GM19351 (cell line): ENCODE measurements at regions not wholly inside any gene's neighbourhood (a gene's known extent, or its start where the extent isn't known, plus 50 kb on each side); places are given as distances from the start of the nearest gene placed in this dataset.
"Not testable (repeated sequence)": the region's sequence is repeated elsewhere in the genome, so short reads cannot be mapped to it uniquely, and the experiment has no call there.

Source experiments
- ATAC-seq: cut with Tn5 transposase; IDR thresholded peaks from one replicate; pipeline ENCODE4 v1.9.1; 2021; ENCODE audit warnings: mild to moderate bottlenecking, moderate library complexity; ENCODE audit not compliant: unreplicated experiment

GRCh38 chr5:67790390-67790789 is 425.2 kb upstream of the PIK3R1 start:
- ATAC-seq: no peak

DNA sequence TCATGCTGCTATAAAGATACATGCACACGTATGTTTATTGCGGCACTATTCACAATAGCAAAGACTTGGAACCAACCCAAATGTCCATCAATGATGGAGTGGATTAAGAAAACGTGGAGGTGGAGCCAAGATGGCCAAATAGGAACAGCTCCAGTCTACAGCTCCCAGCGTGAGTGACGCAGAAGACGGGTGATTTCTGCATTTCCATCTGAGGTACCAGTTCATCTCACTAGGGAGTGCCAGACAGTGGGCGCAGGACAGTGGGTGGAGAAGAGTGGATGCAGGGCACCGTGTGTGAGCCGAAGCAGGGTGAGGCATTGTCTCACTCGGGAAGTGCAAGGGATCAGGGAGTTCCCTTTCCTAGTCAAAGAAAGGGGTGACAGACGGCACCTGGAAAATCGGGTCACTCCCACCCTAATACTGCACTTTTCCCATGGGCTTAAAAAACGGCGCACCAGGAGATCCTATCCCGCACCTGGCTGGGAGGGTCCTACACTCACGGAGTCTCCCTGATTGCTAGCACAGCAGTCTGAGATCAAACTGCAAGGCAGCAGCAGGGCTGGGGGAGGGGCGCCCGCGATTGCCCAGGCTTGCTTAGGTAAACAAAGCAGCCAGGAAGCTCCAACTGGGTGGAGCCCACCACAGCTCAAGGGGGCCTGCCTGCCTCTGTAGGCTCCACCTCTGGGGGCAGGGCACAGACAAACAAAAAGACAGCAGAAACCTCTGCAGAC is 435.5 kb upstream of the PIK3R1 start:
- ATAC-seq: not testable (repeated sequence)

DNA sequence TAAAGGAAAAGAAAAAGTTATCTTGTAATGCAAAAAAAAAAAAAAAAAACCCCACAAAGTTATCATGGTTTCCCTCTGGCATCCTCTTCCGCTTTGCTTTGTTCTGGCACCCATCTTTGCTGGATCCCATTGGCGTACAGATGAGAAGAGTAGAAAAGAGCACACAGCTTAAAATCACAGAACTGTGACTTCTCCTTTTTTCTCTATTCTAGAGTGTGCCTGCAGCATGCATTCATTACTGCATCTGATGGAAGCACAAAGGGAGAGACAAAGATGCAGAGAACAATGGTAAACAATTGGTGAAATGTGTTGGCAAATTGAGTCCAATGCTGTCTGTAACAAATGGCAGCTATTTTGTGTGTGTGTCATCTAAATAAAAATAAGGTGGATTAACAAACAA is 440.8 kb upstream of the PIK3R1 start:
- no peak for ATAC-seq

DNA sequence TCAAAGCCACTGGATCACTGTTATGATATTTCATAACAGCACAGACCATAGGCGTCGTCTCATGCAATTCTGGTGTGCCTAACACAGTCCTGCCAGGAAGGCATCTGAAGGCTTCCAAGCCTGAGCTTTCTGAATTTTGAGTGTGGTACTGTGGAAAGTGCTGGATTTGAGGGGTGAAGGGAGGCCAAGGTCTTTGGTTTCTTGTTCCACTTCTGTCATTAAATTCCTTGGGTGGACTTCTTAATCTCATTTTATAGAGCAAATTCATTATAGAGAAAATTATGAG is 441.3 kb upstream of the PIK3R1 start:
- ATAC-seq: no peak

DNA sequence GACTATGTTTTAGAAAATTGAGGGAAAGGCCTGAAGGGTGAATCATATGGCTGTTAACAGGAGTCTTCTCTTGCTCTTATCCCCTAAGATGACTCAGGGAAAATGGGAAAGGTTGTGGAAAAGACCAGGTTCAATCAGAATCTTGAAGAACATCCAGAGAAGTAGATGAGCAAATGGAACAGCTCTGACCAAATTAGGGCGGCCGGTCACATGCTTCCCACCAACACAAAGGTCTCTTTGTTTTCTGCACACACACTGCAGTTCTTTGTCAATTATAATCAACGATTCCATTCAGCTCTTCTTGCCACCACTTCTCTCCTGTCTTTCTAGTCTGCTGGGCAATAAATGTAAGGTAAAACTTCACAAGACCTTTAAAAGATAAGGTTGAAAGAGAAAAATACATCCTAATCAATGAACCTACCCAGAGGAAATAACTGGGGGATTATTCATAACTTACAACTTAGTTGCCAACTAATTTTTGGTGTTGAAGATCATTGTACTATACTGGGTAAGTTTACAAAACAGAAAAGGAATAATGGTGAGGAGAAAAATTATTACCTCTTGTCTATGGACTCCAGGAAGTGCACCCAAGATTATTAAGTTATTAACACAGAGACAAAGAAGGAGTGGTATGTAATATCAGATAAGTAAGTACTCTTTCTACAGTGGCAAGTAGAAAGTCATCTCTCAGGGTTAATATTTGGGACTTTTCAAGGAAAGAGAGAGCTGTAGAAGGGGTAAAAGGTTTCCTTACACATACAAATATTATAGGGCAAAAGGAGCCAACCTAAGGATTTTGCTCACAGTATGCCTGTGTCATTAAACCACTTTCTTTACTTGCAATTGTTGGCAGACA is 441.9 kb upstream of the PIK3R1 start:
- no peak for ATAC-seq

DNA sequence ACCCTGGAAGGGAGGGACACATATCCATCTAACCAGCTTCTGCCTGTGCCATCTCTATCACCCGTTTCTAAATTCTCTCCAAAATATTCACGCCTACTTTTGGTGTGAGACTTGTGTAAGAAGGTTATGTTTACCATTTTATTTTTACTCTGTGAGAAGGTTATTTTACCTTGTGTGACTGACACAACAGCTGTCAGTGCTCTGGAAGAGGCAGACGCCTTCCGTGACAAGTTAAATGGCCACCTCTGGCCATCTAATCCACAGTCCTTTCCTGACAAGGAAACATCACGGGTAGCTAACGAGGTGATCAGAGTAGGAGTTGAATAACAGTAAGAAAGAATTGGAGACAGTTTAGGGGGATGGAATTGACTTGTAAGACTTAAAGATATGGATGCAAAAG is 443.8 kb upstream of the PIK3R1 start:
- ATAC-seq: no peak

DNA sequence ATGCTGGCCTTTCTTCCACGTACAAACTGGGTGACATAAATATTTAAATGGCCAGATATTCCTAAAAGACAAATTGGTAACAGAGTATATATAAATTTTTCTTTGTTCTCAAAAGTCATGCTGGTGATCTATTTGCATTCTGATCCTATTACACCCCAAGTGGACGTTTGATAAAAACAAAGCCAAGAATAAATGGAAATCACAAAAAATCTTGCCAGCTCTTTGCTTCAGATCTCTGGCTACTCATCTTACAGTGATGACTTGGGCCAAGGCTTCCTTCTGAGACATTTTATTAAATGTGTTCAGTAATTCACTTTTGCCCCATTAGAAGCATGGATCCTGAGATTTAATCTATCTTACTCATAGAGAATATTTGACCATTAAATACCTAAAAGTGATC is 444.3 kb upstream of the PIK3R1 start:
- no peak for ATAC-seq

DNA sequence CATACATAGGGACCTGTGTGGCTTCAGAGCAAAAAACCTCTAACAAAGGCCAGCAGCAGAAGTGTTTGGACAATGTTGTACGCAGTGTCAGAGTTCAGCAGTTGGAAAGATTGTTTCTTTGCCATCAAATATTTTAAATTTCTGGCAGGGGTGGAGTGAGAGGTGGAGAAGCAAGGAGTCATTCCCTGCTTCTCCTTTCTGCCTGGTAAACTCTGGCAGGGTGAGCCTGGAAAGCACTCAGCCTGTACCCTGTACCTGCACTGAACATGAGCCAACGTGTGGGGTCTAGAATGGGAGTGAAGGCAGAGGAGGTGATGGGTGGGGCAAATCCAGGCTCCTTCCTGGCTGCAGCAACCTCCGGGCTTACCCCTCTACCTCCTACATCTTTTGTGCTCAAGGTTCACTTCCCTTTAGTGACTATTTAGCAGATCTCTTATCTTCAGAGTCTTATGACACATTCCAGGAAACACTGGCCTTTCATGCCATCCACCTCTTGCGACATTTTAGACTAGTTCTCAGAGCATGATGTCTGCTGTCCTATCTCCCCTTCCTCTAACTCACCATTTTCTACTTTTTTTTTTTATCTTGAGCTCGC is 445.0 kb upstream of the PIK3R1 start:
- ATAC-seq: no peak

DNA sequence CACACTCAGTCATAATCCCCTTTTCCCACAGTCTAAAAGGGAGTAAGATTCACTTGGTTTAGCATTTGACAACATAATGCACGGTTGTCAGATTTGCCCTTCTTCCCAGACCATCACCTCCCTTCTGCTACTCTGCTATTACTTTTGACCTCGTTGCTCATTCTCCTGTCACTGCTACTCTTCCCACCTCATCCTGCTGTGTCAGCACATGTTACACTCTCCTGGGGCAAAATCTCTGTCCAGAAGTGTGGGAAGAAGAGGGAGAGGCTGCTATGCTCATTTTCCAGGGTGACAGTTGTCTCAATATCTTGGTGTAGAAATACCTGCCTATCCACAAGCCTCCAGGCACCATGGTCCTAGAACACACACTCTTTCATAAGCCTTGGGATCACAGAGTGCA is 449.9 kb upstream of the PIK3R1 start:
- no peak for ATAC-seq

- not testable (repeated sequence) for ATAC-seq
Observed at GRCh38 chr5:67757771-67758170, 457.8 kb upstream of the PIK3R1 start.

- ATAC-seq: no peak
Observed at GRCh38 chr5:67752357-67752708, 463.2 kb upstream of the PIK3R1 start.

GRCh38 chr5:67748165-67748690 is 467.3 kb upstream of the PIK3R1 start:
- no peak for ATAC-seq

- no peak for ATAC-seq
Observed at GRCh38 chr5:67747096-67747495, 468.5 kb upstream of the PIK3R1 start.

GRCh38 chr5:67746608-67747007 is 468.9 kb upstream of the PIK3R1 start:
- ATAC-seq: not testable (repeated sequence)

- no peak for ATAC-seq
Observed at GRCh38 chr5:67746103-67746502, 469.5 kb upstream of the PIK3R1 start.

DNA sequence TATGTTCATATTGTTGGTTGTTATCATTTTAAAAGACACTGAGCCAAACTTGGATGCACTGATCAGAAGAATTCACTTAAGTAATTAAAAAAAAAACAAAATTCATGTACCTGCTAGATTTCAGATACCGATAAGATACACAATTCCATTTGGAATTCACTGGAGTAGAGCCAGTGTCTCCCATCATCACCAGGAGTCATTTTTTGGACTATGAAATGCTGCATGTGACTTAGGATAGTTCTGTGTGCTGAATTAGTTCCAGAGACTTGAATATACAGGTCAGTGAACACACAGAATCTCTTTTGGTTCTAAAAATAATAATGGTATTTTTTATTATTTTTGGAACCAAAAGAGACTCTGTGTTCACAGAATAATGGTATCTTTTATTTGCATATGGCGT is 482.6 kb upstream of the PIK3R1 start:
- no peak for ATAC-seq

DNA sequence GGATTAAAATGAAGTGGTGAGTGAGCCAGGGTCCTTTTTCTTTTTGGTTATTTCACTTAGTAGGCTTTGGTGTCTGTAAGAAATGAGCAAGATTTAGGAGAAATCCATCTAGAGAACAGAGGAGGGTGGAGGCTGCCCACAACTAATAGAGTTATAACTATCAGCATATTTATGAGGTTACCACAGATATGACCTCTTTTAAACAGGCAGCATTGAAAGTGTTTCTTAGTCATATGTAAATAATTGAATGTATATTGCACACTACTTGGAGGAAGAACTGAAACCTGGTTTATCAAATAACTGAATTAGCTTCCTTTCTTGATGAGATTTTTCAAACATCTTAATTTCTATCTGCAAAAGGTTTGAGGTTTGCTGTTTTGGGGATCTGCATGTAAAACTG is 483.1 kb upstream of the PIK3R1 start:
- no peak for ATAC-seq

DNA sequence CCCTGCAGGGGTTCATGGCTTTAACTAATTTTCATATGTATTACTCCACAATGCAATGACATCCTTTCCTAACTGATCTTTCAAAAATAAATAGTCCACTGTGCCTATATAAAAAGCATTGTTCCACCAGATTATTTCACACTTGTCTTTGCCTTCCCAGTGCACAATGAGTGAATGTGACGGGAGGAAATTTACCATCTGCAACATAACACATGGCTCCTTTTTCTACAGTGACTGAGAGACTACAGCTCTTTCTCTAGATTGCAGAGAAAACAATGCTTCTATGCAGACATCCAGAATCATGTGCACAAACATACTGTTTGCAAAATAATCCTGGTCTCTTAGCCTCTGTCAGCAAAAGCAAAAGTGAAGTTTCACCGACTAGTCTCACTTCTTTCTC is 483.7 kb upstream of the PIK3R1 start:
- ATAC-seq: no peak

DNA sequence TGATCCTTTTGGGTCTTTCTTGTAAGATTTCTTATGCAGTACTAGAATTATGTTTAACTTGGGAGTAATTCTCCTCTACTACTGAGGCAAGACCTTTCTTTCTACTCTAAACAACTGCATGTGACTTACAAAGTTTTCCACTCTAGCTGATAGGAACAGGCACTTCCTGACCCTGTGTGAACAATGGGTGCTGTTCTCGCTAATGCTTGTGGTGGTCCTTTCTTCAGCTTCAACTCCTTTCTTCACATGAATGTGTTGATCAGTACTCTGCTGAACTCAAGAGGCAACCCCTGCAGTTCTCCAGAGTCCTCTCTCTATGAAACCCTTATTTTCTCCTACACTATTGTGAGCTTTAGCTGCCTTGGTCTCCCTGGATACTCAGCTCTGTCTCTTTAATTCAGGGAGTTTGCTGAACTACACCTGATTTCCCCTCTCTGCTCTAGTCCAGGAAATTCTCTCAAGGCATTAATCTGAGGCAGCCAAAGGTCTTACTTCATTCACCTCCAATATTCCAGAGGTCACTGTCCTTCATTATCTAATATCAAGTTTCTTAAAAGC is 484.6 kb upstream of the PIK3R1 start:
- ATAC-seq: no peak

- no peak for ATAC-seq
Observed at GRCh38 chr5:67728326-67728890, 487.1 kb upstream of the PIK3R1 start.

DNA sequence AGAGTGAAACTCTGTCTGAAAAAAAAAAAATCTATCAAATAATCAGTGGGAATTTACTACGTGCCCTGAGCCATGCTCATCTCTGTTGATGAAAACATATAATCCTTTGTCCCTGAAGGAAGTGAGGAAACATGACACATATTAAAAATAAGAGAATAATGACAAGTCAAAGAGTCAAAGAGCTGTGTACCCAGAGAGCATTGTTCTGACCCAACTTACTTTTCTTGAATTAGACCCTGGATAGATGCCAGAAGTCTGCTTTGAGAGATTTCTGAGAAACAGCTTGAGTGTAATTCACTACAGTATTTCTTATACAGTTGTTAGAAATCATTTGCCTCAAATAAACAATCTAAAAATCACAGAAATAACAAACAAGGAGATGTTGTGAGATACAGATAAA is 490.0 kb upstream of the PIK3R1 start:
- no peak for ATAC-seq
